HepG2 (cell line): ENCODE measurements at regions not wholly inside any gene's neighbourhood (a gene's known extent, or its start where the extent isn't known, plus 50 kb on each side); places are given as distances from the start of the nearest gene placed in this dataset.

ENCODE experiments used
- ATAC-seq: fragments of 200-7000 bp; cut with Tn5 transposase; 3 replicates; pipeline ENCODE4 v1.9.1; 2020; ENCODE audit warnings: mild to moderate bottlenecking, moderate library complexity
- BruUV-seq: library from RNA; stranded (reverse); fragments of 400-500 nt; replicated peaks from 2 replicates; lab custom pipeline; 2021; lab: Mats Ljungman, UMichigan
- CTCF ChIA-PET: fragments of 300-600 bp; formaldehyde crosslinking; extraction: SDS; loops from one replicate; lab custom pipeline; 2021; ENCODE audit warnings: low total read pairs, inconsistent platforms, low intra/inter-chr PET ratio; lab: Yijun Ruan, JAX
- POLR2A ChIA-PET: fragments of 350-600 bp; sonication (Branson Sonifier 250); formaldehyde crosslinking; loops from one replicate; lab custom pipeline; 2020; ENCODE audit warnings: antibody characterized with exemption, inconsistent platforms; lab: Yijun Ruan, JAX
- DNase-seq: peaks from one replicate; pipeline ENCODE4 v3.0.0-alpha.2; 2015; ENCODE audit warnings: low spot score
- FAIRE-seq: peaks from 3 replicates; lab custom pipeline; 2011; peaks lifted over from hg19 to GRCh38; lab: Jason Lieb, UNC
- H2AFZ ChIP-seq: one replicate; pipeline ENCODE4 v1.6.1; 2011; ENCODE audit warnings: low read length, inconsistent platforms
- H3K27ac ChIP-seq: fragments of 300-600 bp; 3 replicates; pipeline ENCODE4 v1.8.0; 2011; ENCODE audit warnings: mixed run types, mild to moderate bottlenecking, mixed read lengths, low read length, inconsistent platforms; ENCODE audit not compliant: insufficient read depth; ENCODE audit errors: extremely low read length
- H3K27me3 ChIP-seq, 2 experiments: fragments of 200-600 bp in 1 of 2; 2 replicates in 1 of 2; 3 replicates in 1 of 2; pipeline versions ENCODE4 v1.6.0 to v1.8.0; 2011; ENCODE audit warnings: low read length in 2 of 2, mild to moderate bottlenecking in 2 of 2, moderate library complexity in 2 of 2, inconsistent platforms in 1 of 2; ENCODE audit not compliant: insufficient read depth in 2 of 2, control insufficient read depth in 1 of 2
- H3K36me3 ChIP-seq, 2 experiments: fragments of 200-600 bp in 1 of 2; replicated peaks in 1 of 2; 2 replicates in 1 of 2; 3 replicates in 1 of 2; pipeline versions ENCODE4 v1.5.1 to v1.8.0; 2011; ENCODE audit warnings: low read length in 2 of 2, inconsistent platforms in 1 of 2; ENCODE audit not compliant: insufficient read depth in 2 of 2, control insufficient read depth in 1 of 2
- H3K4me1 ChIP-seq: 2 replicates; pipeline ENCODE4 v1.5.1; 2012; ENCODE audit warnings: low read length, inconsistent platforms; ENCODE audit not compliant: insufficient read depth
- H3K4me2 ChIP-seq: 2 replicates; pipeline ENCODE4 v1.6.0; 2011; ENCODE audit warnings: low read depth, low read length, inconsistent platforms
- H3K4me3 ChIP-seq, 3 experiments: fragments of 200-600 bp in 1 of 3; sonication (generic), shearing (Covaris generic) in 1 of 3; replicated peaks in 1 of 3; 2 replicates each; pipeline ENCODE4 v1.5.1; 2011 to 2016; ENCODE audit warnings: low read length in 3 of 3, inconsistent platforms in 2 of 3, low read depth in 2 of 3, mild to moderate bottlenecking in 2 of 3, control low read depth in 1 of 3, mixed read lengths in 1 of 3; ENCODE audit not compliant: insufficient read depth in 1 of 3
- H3K79me2 ChIP-seq: one replicate; pipeline ENCODE4 v1.6.1; 2011; ENCODE audit warnings: low read length, inconsistent platforms; ENCODE audit not compliant: insufficient read depth
- H3K9ac ChIP-seq: 2 replicates; pipeline ENCODE4 v1.6.0; 2011; ENCODE audit warnings: mild to moderate bottlenecking, low read depth, low read length, inconsistent platforms; ENCODE audit not compliant: insufficient read depth
- H3K9me3 ChIP-seq: 2 replicates; pipeline ENCODE4 v1.5.1; 2012; ENCODE audit warnings: mild to moderate bottlenecking, low read length
- H4K20me1 ChIP-seq: 2 replicates; pipeline ENCODE4 v1.6.0; 2011; ENCODE audit warnings: inconsistent platforms, mild to moderate bottlenecking, low read length, moderate library complexity; ENCODE audit not compliant: insufficient read depth
- EED ChIP-seq: sonication (generic); formaldehyde crosslinking; IDR thresholded peaks from 2 replicates; pipeline ENCODE4 v1.5.0; 2020; ENCODE audit warnings: mild to moderate bottlenecking, missing genetic modification reagents
- ISL2 ChIP-seq: sonication (generic); formaldehyde crosslinking; IDR thresholded peaks from 2 replicates; pipeline ENCODE4 v1.5.0; 2020; ENCODE audit warnings: missing genetic modification reagents
- KDM6A ChIP-seq: IDR thresholded peaks from 2 replicates; pipeline ENCODE4 v1.6.1; 2016; ENCODE audit warnings: low read depth
- MTA3 ChIP-seq: sonication (generic); formaldehyde crosslinking; IDR thresholded peaks from 2 replicates; pipeline ENCODE4 v1.4.0; 2020; ENCODE audit warnings: missing genetic modification reagents
- MXI1 ChIP-seq: IDR thresholded peaks from 3 replicates; pipeline ENCODE4 v1.6.1; 2012; ENCODE audit warnings: low read depth, low read length, inconsistent platforms, borderline replicate concordance
- PTBP1 ChIP-seq: fragments of 200-400 bp; formaldehyde crosslinking; IDR thresholded peaks from 2 replicates; pipeline ENCODE4 v1.6.1; 2018; ENCODE audit warnings: low read length, low read depth; ENCODE audit not compliant: poor library complexity, severe bottlenecking
- RAD21 ChIP-seq: fragments of 450-650 bp; formaldehyde crosslinking; IDR thresholded peaks from 2 replicates; pipeline ENCODE4 v1.5.0; 2020; ENCODE audit warnings: mild to moderate bottlenecking
- SATB2 ChIP-seq: sonication (generic); formaldehyde crosslinking; IDR thresholded peaks from 2 replicates; pipeline ENCODE4 v1.5.0; 2020; ENCODE audit warnings: missing genetic modification reagents
- SKIL ChIP-seq: sonication (generic); formaldehyde crosslinking; IDR thresholded peaks from 2 replicates; pipeline ENCODE4 v1.8.0; 2022; ENCODE audit warnings: missing genetic modification reagents, mild to moderate bottlenecking, moderate library complexity, borderline replicate concordance
- STAT5B ChIP-seq: sonication (generic); formaldehyde crosslinking; IDR thresholded peaks from 2 replicates; pipeline ENCODE4 v1.4.0; 2020; ENCODE audit warnings: missing genetic modification reagents
- TBL1XR1 ChIP-seq: fragments of 150-350 bp; IDR thresholded peaks from 2 replicates; pipeline ENCODE4 v1.6.1; 2014; ENCODE audit warnings: borderline replicate concordance, low read length; ENCODE audit not compliant: partially characterized antibody
- YEATS2 ChIP-seq: sonication (generic); formaldehyde crosslinking; IDR thresholded peaks from 2 replicates; pipeline ENCODE4 v1.4.0; 2020; ENCODE audit warnings: missing genetic modification reagents, borderline replicate concordance
- ZBTB39 ChIP-seq: sonication (generic); formaldehyde crosslinking; IDR thresholded peaks from 2 replicates; pipeline ENCODE4 v1.5.0; 2020; ENCODE audit warnings: missing genetic modification reagents
- ZNF138 ChIP-seq: sonication (generic); formaldehyde crosslinking; IDR thresholded peaks from 2 replicates; pipeline ENCODE4 v1.5.0; 2020; ENCODE audit warnings: mild to moderate bottlenecking, low read depth, missing genetic modification reagents
- ZNF230 ChIP-seq: sonication (generic); formaldehyde crosslinking; IDR thresholded peaks from 2 replicates; pipeline ENCODE4 v1.4.0; 2020; ENCODE audit warnings: mild to moderate bottlenecking, missing genetic modification reagents
- ZNF614 ChIP-seq: IDR thresholded peaks from 2 replicates; pipeline ENCODE4 v1.6.1; 2018; ENCODE audit warnings: missing biosample characterization, missing genetic modification reagents, inconsistent platforms, borderline replicate concordance
- ZNF713 ChIP-seq: sonication (generic); formaldehyde crosslinking; IDR thresholded peaks from 2 replicates; pipeline ENCODE4 v1.4.0; 2020; ENCODE audit warnings: mild to moderate bottlenecking, missing genetic modification reagents
- ZNF770 ChIP-seq: sonication (generic); formaldehyde crosslinking; IDR thresholded peaks from 2 replicates; pipeline ENCODE4 v1.5.0; 2020; ENCODE audit warnings: mild to moderate bottlenecking, missing genetic modification reagents
- ZNF775 ChIP-seq: sonication (generic); formaldehyde crosslinking; IDR thresholded peaks from 2 replicates; pipeline ENCODE4 v1.4.0; 2020; ENCODE audit warnings: missing genetic modification reagents, mild to moderate bottlenecking, moderate library complexity, borderline replicate concordance
- ZNF780A ChIP-seq: sonication (generic); formaldehyde crosslinking; IDR thresholded peaks from 2 replicates; pipeline ENCODE4 v1.8.0; 2022; ENCODE audit warnings: mild to moderate bottlenecking, missing genetic modification reagents, moderate library complexity
- ZNF841 ChIP-seq: sonication (generic); formaldehyde crosslinking; IDR thresholded peaks from 2 replicates; pipeline ENCODE4 v1.8.1; 2023; ENCODE audit warnings: missing genetic modification reagents, borderline replicate concordance
- WGBS: methylation state at CpG from one replicate; pipeline ENCODE4 v1.1.6; 2017; ENCODE audit warnings: low lambda C conversion rate; 5-methylcytosine and 5-hydroxymethylcytosine counted together
- in situ Hi-C: cut with HindIII; loops from 2 replicates; pipeline ENCODE4 v1.10.0; 2017; ENCODE audit warnings: low pct_unique_long_range_greater_than_20kb; ENCODE audit not compliant: extremely low pct_ligation_motif_present
- intact Hi-C: fragments of 100-400 bp; cut with micrococcal nuclease; formaldehyde crosslinking; loops from one replicate; pipeline ENCODE4 v1.10.0; 2022; ENCODE audit not compliant: unreplicated experiment

- TF ChIP-seq YEATS2 (CRISPR knock-in tag) (no peak), SATB2 (no peak), KDM6A (CRISPR knock-in tag) (no peak), TBL1XR1 (no peak), MXI1 (no peak), EED (no peak), ZNF780A (no peak), ZNF614 (CRISPR knock-in tag) (no peak), PTBP1 (no peak), ZNF841 (CRISPR knock-in tag) (no peak), MTA3 (CRISPR knock-in tag) (no peak), STAT5B (no peak)
These were observed 330.8 kb upstream of the CITED2 start (continued) for GRCh38 chr6:139705284-139705683.

GRCh38 chr6:139703780-139704179 is 329.3 kb upstream of the CITED2 start:
- FAIRE-seq (no peak), ATAC-seq (no peak), DNase-seq (no peak)
- H3K9ac ChIP-seq, result no peak overlapping the region
- no peak overlapping the region for H3K4me3 ChIP-seq
- H3K36me3 ChIP-seq, result no peaks in the 10 kb centered on the region
- no peaks in the 10 kb centered on the region for H3K9me3 ChIP-seq
- intact Hi-C loops (no loop called here), in situ Hi-C loops (no loop called here)
- CTCF ChIA-PET, result no interaction called here
- H3K79me2 ChIP-seq, result no peaks in the 10 kb centered on the region
- POLR2A ChIA-PET, result no interaction called here
- no TSS peak for BruUV-seq
- H3K4me2 ChIP-seq, result no peak overlapping the region
- no peaks in the 10 kb centered on the region for H3K27me3 ChIP-seq
- WGBS, result 6% methylated on average over 1 of the region's 1 CpG
- H4K20me1 ChIP-seq, result no peaks in the 10 kb centered on the region
- H3K27ac ChIP-seq, result no peak overlapping the region
- peaks cover 7% of the 10 kb centered on the region for H3K4me1 ChIP-seq
- H2AFZ ChIP-seq, result no peak overlapping the region
- no peak for TF ChIP-seq ZNF138 (CRISPR knock-in tag)
- no peak for TF ChIP-seq ZNF775
- no peak for TF ChIP-seq SKIL (CRISPR knock-in tag)
- no peak for TF ChIP-seq ZNF770
- TF ChIP-seq ZNF713 (CRISPR knock-in tag), result no peak
- TF ChIP-seq ZBTB39, result no peak
- TF ChIP-seq ZNF230, result no peak
- no peak for TF ChIP-seq ISL2
- no peak for TF ChIP-seq RAD21
